K562 (cell line): ENCODE measurements at regions not wholly inside any gene's neighbourhood (a gene's known extent, or its start where the extent isn't known, plus 50 kb on each side); places are given as distances from the start of the nearest gene placed in this dataset.

ENCODE experiments used
- ATAC-seq: fragments of 200-7000 bp; cut with Tn5 transposase; 3 replicates; pipeline ENCODE4 v1.9.1; 2020; ENCODE audit warnings: moderate library complexity
- BruUV-seq: library from RNA; stranded (reverse); fragments of 400-500 nt; replicated peaks from 2 replicates; lab custom pipeline; 2021; lab: Mats Ljungman, UMichigan
- CTCF ChIA-PET: fragments of 300-600 bp; formaldehyde crosslinking; extraction: SDS; loops from one replicate; lab custom pipeline; 2021; ENCODE audit warnings: low intra/inter-chr PET ratio; lab: Yijun Ruan, JAX
- POLR2A ChIA-PET: fragments of 300-600, 350-650 bp; sonication (Branson Sonifier 250); formaldehyde crosslinking; extraction: SDS; loops from one replicate; lab custom pipeline; 2021; ENCODE audit warnings: antibody characterized with exemption, inconsistent platforms; lab: Yijun Ruan, JAX
- DNase-seq, 4 experiments: peaks; one replicate each; pipeline versions ENCODE4 v3.0.0 to v3.0.0-alpha.2; 2011 to 2018; ENCODE audit warnings: low spot score in 3 of 4, mixed read lengths in 3 of 4; ENCODE audit errors: extremely low read depth in 1 of 4
- FAIRE-seq: peaks from 2 replicates; lab custom pipeline; 2011; peaks lifted over from hg19 to GRCh38; lab: Jason Lieb, UNC
- H2AFZ ChIP-seq: 2 replicates; pipeline ENCODE4 v1.6.0; 2011; ENCODE audit warnings: low read depth, low read length, control low read depth, inconsistent platforms
- H3K27ac ChIP-seq: fragments of 200-600 bp; 3 replicates; pipeline ENCODE4 v1.8.0; 2011; ENCODE audit warnings: low read depth, mild to moderate bottlenecking, control low read depth, inconsistent platforms, low read length, moderate library complexity, mixed read lengths; ENCODE audit errors: extremely low read depth
- H3K27me3 ChIP-seq, 2 experiments: fragments of 300-600 bp in 1 of 2; 2 replicates in 1 of 2; 3 replicates in 1 of 2; pipeline versions ENCODE4 v1.6.0 to v1.8.0; 2011; ENCODE audit warnings: inconsistent platforms in 2 of 2, low read length in 2 of 2, mild to moderate bottlenecking in 1 of 2, mixed read lengths in 1 of 2, moderate library complexity in 1 of 2; ENCODE audit not compliant: control insufficient read depth in 2 of 2, insufficient read depth in 2 of 2
- H3K36me3 ChIP-seq: fragments of 300-600 bp; 3 replicates; pipeline ENCODE4 v1.8.0; 2011; ENCODE audit warnings: mild to moderate bottlenecking, low read length, inconsistent platforms; ENCODE audit not compliant: control insufficient read depth, insufficient read depth
- H3K4me1 ChIP-seq, 2 experiments: fragments of 200-600 bp in 1 of 2; replicated peaks in 1 of 2; 2 replicates in 1 of 2; 3 replicates in 1 of 2; pipeline versions ENCODE4 v1.5.1 to v1.8.0; 2011; ENCODE audit warnings: inconsistent platforms in 2 of 2, low read length in 2 of 2, mild to moderate bottlenecking in 1 of 2, mixed read lengths in 1 of 2, moderate library complexity in 1 of 2; ENCODE audit not compliant: control insufficient read depth in 2 of 2, insufficient read depth in 2 of 2
- H3K4me2 ChIP-seq: 2 replicates; pipeline ENCODE4 v1.6.1; 2011; ENCODE audit warnings: low read length, control low read depth, inconsistent platforms, mixed read lengths; ENCODE audit not compliant: insufficient read depth
- H3K4me3 ChIP-seq: fragments of 200-600 bp; sonication (generic), shearing (Covaris generic); 2 replicates; pipeline ENCODE4 v1.5.1; 2016; ENCODE audit warnings: control low read depth, inconsistent platforms
- H3K79me2 ChIP-seq: fragments of 200-600 bp; 3 replicates; pipeline ENCODE4 v1.8.0; 2011; ENCODE audit warnings: low read length, inconsistent platforms; ENCODE audit not compliant: control insufficient read depth, insufficient read depth
- H3K9ac ChIP-seq, 2 experiments: 2 replicates each; pipeline versions ENCODE4 v1.6.0 to v1.6.1; 2011; ENCODE audit warnings: low read depth in 2 of 2, low read length in 2 of 2, control low read depth in 1 of 2, inconsistent platforms in 1 of 2, mild to moderate bottlenecking in 1 of 2, mixed read lengths in 1 of 2; ENCODE audit not compliant: insufficient read depth in 1 of 2
- H3K9me1 ChIP-seq: one replicate; pipeline ENCODE4 v1.6.0; 2011; ENCODE audit warnings: inconsistent platforms, mild to moderate bottlenecking, low read length, moderate library complexity; ENCODE audit not compliant: control insufficient read depth, insufficient read depth
- H3K9me3 ChIP-seq: replicated peaks from 2 replicates; pipeline ENCODE4 v1.5.1; 2011; ENCODE audit warnings: low read depth, low read length, inconsistent platforms; ENCODE audit not compliant: control insufficient read depth, insufficient read depth
- H4K20me1 ChIP-seq: replicated peaks from 2 replicates; pipeline ENCODE4 v1.6.1; 2011; ENCODE audit warnings: low read length, inconsistent platforms, mixed read lengths; ENCODE audit not compliant: control insufficient read depth, insufficient read depth
- CREM ChIP-seq: IDR thresholded peaks from 2 replicates; pipeline ENCODE4 v1.6.1; 2014; ENCODE audit warnings: antibody characterized with exemption, low read depth
- ERF ChIP-seq: fragments of 450-650 bp; formaldehyde crosslinking; IDR thresholded peaks from 2 replicates; pipeline ENCODE4 v1.4.0; 2020; ENCODE audit warnings: mild to moderate bottlenecking, mixed read lengths
- MBD1 ChIP-seq: fragments of 250-450 bp; sonication (Bioruptor Pico); IDR thresholded peaks from 2 replicates; pipeline ENCODE4 v1.8.0; 2022; ENCODE audit warnings: inconsistent platforms
- MTF1 ChIP-seq: fragments of 250-450 bp; sonication (Bioruptor Pico); IDR thresholded peaks from 2 replicates; pipeline ENCODE4 v1.9.0; 2021; ENCODE audit warnings: moderate library complexity, mild to moderate bottlenecking, inconsistent platforms, borderline replicate concordance
- NUFIP1 ChIP-seq: fragments of 450-650 bp; IDR thresholded peaks from 2 replicates; pipeline ENCODE4 v1.6.1; 2018; ENCODE audit not compliant: partially characterized antibody
- PATZ1 ChIP-seq: fragments of 250-450 bp; sonication (Bioruptor Pico); IDR thresholded peaks from 2 replicates; pipeline ENCODE4 v1.5.0; 2020; ENCODE audit warnings: mild to moderate bottlenecking, borderline replicate concordance
- PHTF2 ChIP-seq: fragments of 250-450 bp; sonication (Bioruptor Pico); IDR thresholded peaks from 2 replicates; pipeline ENCODE4 v1.5.0; 2021; ENCODE audit warnings: mild to moderate bottlenecking
- SOX6 ChIP-seq: fragments of 450-650 bp; IDR thresholded peaks from 2 replicates; pipeline ENCODE4 v1.6.1; 2014; ENCODE audit warnings: mild to moderate bottlenecking
- WGBS: fragments of 100-300 bp; shearing (Covaris generic); methylation state at CpG from one replicate; pipeline ENCODE4 v1.1.6; 2016; ENCODE audit warnings: low coverage, mixed read lengths; ENCODE audit not compliant: insufficient coverage; ENCODE audit errors: missing lambda C conversion rate; 5-methylcytosine and 5-hydroxymethylcytosine counted together
- in situ Hi-C: fragments of 300-500 bp; cut with MboI; formaldehyde crosslinking; loops from 4 replicates; pipeline ENCODE4 v1.15.0; 2018; ENCODE audit warnings: inconsistent platforms, mixed read lengths
- intact Hi-C: fragments of 100-400 bp; cut with micrococcal nuclease; formaldehyde crosslinking; loops from 2 replicates; pipeline ENCODE4 v1.14.2; 2022

- TF ChIP-seq PHTF2: no peak
- TF ChIP-seq MTF1 (CRISPR knock-in tag): no peak
- no peak for TF ChIP-seq SOX6
Measured at GRCh38 chr10:21145751-21146435, 248.8 kb upstream of the NEBL start (continued).

GRCh38 chr10:21144047-21144446 is 246.9 kb upstream of the NEBL start:
- H4K20me1 ChIP-seq: no peaks in the 10 kb centered on the region
- TF ChIP-seq CREM: no peak
- no peak for TF ChIP-seq PATZ1 (CRISPR knock-in tag)
- TF ChIP-seq MBD1 (CRISPR knock-in tag): no peak
- TF ChIP-seq NUFIP1: no peak
- TF ChIP-seq ERF (CRISPR knock-in tag): no peak
- H3K4me1 ChIP-seq: no peaks in the 10 kb centered on the region
- ChIA-PET CTCF (no interaction called here), POLR2A (interaction anchor here (0.5 kb wide), 1 partner anchor 153 kb away, joined by 3 read pairs; no protein-coding TSS in a partner anchor)
- H3K9me1 ChIP-seq: no peaks in the 10 kb centered on the region
- H3K27me3 ChIP-seq: no peaks in the 10 kb centered on the region
- WGBS: 51% methylated on average over 3 of the region's 3 CpGs
- no peak overlapping the region for H3K4me2 ChIP-seq
- H3K27ac ChIP-seq: no peak overlapping the region
- DNase-seq: no peak
- no peaks in the 10 kb centered on the region for H3K9me3 ChIP-seq
- H3K9ac ChIP-seq: no peak overlapping the region
- FAIRE-seq: no peak
- H3K4me3 ChIP-seq: no peak overlapping the region
- BruUV-seq: no TSS peak
- ATAC-seq: no peak
- H3K79me2 ChIP-seq: no peaks in the 10 kb centered on the region
- in situ Hi-C loops: no loop called here
- intact Hi-C loops: no loop called here
- H3K36me3 ChIP-seq: no peaks in the 10 kb centered on the region
- no peak overlapping the region for H2AFZ ChIP-seq
